ENCODE measurements at regions not wholly inside any gene's neighbourhood (a gene's known extent, or its start where the extent isn't known, plus 50 kb on each side); places are given as distances from the start of the nearest gene placed in this dataset.

GRCh38 chr5:130963798-130964197, 201.3 kb downstream of the HINT1 start:
- no peak for DNase-seq (ENCODE audit: low read depth, low spot score)
- in situ Hi-C loops (cut with HindIII; ENCODE audit: low sequenced_read_pairs): no loop called here
- TF ChIP-seq CTCF (IDR thresholded peaks at IDR 0.05; ENCODE audit: low read depth, low read length): no peak
- no peak overlapping the region for H3K4me3 ChIP-seq (ENCODE audit: low read depth, low read length)

- no peak overlapping the region for H3K4me3 ChIP-seq (ENCODE audit: low read depth, low read length)
- no peak for TF ChIP-seq CTCF (IDR thresholded peaks at IDR 0.05; ENCODE audit: low read depth, low read length)
- in situ Hi-C loops (cut with HindIII; ENCODE audit: low sequenced_read_pairs): no loop called here
- DNase-seq (ENCODE audit: low read depth, low spot score): no peak
These were observed 207.9 kb downstream of the HINT1 start for GRCh38 chr5:130957151-130957550.

- no peak for DNase-seq (ENCODE audit: low read depth, low spot score)
- in situ Hi-C loops (cut with HindIII; ENCODE audit: low sequenced_read_pairs): no loop called here
These were observed 210.0 kb downstream of the HINT1 start for GRCh38 chr5:130955041-130955440.

GRCh38 chr5:130954336-130954735, 210.7 kb downstream of the HINT1 start:
- in situ Hi-C loops (cut with HindIII; ENCODE audit: low sequenced_read_pairs): no loop called here
- DNase-seq (ENCODE audit: low read depth, low spot score): no peak
- no peak for TF ChIP-seq CTCF (IDR thresholded peaks at IDR 0.05; ENCODE audit: low read depth, low read length)
- no peak overlapping the region for H3K4me3 ChIP-seq (ENCODE audit: low read depth, low read length)

More at GRCh38 chr5:130955041-130955440, 210.0 kb downstream of the HINT1 start:
- no peak for TF ChIP-seq CTCF (IDR thresholded peaks at IDR 0.05; ENCODE audit: low read depth, low read length)
- no peak overlapping the region for H3K4me3 ChIP-seq (ENCODE audit: low read depth, low read length)

- no peak for DNase-seq (ENCODE audit: low read depth, low spot score)
- TF ChIP-seq CTCF (IDR thresholded peaks at IDR 0.05; ENCODE audit: low read depth, low read length): no peak
- in situ Hi-C loops (cut with HindIII; ENCODE audit: low sequenced_read_pairs): no loop called here
- no peak overlapping the region for H3K4me3 ChIP-seq (ENCODE audit: low read depth, low read length)
These were observed 226.0 kb downstream of the HINT1 start for GRCh38 chr5:130939059-130939458.

GRCh38 chr5:130937046-130937445, 228.0 kb downstream of the HINT1 start:
- DNase-seq (ENCODE audit: low read depth, low spot score): no peak
- TF ChIP-seq CTCF (IDR thresholded peaks at IDR 0.05; ENCODE audit: low read depth, low read length): no peak
- no peak overlapping the region for H3K4me3 ChIP-seq (ENCODE audit: low read depth, low read length)
- in situ Hi-C loops (cut with HindIII; ENCODE audit: low sequenced_read_pairs): no loop called here
